ENCODE measurements at regions not wholly inside any gene's neighbourhood (a gene's known extent, or its start where the extent isn't known, plus 50 kb on each side); places are given as distances from the start of the nearest gene placed in this dataset.

DNA sequence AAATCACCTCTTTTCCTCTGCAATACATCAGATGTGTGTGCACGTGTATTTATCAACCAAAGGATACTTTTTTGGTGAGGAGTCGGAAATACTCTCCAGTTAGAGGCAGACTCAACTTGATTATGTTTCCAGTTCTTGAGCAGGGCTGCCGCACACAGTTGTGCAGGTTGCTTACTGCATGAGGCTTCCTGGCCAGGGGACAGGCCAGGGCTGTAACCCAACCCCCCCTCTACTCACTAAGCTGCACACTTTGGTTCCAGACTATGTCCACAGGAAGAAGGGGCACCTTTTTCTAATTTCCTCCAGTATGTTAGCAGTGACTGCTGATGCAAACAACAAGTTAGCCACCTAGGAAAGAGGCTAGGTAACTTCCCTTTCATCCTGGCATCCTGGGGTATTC is 476.9 kb upstream of the TBL1XR1 start:
- TF ChIP-seq, protein P1, sequence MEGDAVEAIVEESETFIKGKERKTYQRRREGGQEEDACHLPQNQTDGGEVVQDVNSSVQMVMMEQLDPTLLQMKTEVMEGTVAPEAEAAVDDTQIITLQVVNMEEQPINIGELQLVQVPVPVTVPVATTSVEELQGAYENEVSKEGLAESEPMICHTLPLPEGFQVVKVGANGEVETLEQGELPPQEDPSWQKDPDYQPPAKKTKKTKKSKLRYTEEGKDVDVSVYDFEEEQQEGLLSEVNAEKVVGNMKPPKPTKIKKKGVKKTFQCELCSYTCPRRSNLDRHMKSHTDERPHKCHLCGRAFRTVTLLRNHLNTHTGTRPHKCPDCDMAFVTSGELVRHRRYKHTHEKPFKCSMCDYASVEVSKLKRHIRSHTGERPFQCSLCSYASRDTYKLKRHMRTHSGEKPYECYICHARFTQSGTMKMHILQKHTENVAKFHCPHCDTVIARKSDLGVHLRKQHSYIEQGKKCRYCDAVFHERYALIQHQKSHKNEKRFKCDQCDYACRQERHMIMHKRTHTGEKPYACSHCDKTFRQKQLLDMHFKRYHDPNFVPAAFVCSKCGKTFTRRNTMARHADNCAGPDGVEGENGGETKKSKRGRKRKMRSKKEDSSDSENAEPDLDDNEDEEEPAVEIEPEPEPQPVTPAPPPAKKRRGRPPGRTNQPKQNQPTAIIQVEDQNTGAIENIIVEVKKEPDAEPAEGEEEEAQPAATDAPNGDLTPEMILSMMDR (IDR thresholded peaks at IDR 0.05; ENCODE audit: extremely low read depth, insufficient read depth, missing control alignments), result no peak
- no peak for DNase-seq (ENCODE audit: low spot score)
- in situ Hi-C loops (cut with MboI; ENCODE audit: low pct_unique_long_range_greater_than_20kb, low sequenced_read_pairs, unreplicated experiment), result no loop called here

- no peak for DNase-seq (ENCODE audit: low spot score)
- in situ Hi-C loops (cut with MboI; ENCODE audit: low pct_unique_long_range_greater_than_20kb, low sequenced_read_pairs, unreplicated experiment), result no loop called here
- TF ChIP-seq, protein P1 (IDR thresholded peaks at IDR 0.05; ENCODE audit: extremely low read depth, insufficient read depth, missing control alignments), result no peak
Measured at GRCh38 chr3:177676148-177676547, 478.9 kb upstream of the TBL1XR1 start.

- TF ChIP-seq, protein P1 (IDR thresholded peaks at IDR 0.05; ENCODE audit: extremely low read depth, insufficient read depth, missing control alignments), result no peak
- DNase-seq (ENCODE audit: low spot score), result no peak
- in situ Hi-C loops (cut with MboI; ENCODE audit: low pct_unique_long_range_greater_than_20kb, low sequenced_read_pairs, unreplicated experiment), result no loop called here
Measured at GRCh38 chr3:177676947-177677587, 479.8 kb upstream of the TBL1XR1 start.

- in situ Hi-C loops (cut with MboI; ENCODE audit: low pct_unique_long_range_greater_than_20kb, low sequenced_read_pairs, unreplicated experiment), result no loop called here
- DNase-seq (ENCODE audit: low spot score), result peak; percentile 27
- TF ChIP-seq, protein P1 (IDR thresholded peaks at IDR 0.05; ENCODE audit: extremely low read depth, insufficient read depth, missing control alignments), result no peak
Measured at GRCh38 chr3:177679568-177680471, 482.5 kb upstream of the TBL1XR1 start.

GRCh38 chr3:177680472-177680821 is 483.2 kb upstream of the TBL1XR1 start:
- in situ Hi-C loops (cut with MboI; ENCODE audit: low pct_unique_long_range_greater_than_20kb, low sequenced_read_pairs, unreplicated experiment), result no loop called here
- TF ChIP-seq, protein P1 (IDR thresholded peaks at IDR 0.05; ENCODE audit: extremely low read depth, insufficient read depth, missing control alignments), result no peak
- DNase-seq (ENCODE audit: low spot score), result no peak

DNA sequence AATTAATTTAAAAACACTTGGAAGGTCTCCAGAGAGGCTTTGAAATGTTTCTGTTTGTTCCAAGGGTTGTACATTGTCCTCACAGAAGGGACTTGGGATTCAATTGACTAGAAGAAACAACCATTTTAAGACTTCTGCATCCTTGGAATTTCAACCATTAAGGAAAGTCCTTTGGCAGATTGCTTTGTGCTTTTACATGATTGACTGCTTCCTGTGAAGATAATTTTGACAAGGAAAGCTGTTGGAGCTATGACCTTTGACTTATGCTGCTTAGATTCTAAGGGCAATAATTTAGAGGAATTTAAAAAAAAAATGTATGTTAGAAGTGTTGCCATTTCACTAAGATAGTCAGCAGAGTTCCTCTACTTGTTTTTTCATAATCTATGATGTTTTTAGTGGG is 483.9 kb upstream of the TBL1XR1 start:
- in situ Hi-C loops (cut with MboI; ENCODE audit: low pct_unique_long_range_greater_than_20kb, low sequenced_read_pairs, unreplicated experiment), result no loop called here
- no peak for DNase-seq (ENCODE audit: low spot score)
- TF ChIP-seq, protein P1 (IDR thresholded peaks at IDR 0.05; ENCODE audit: extremely low read depth, insufficient read depth, missing control alignments), result no peak
